H1 (cell line): ENCODE measurements at regions not wholly inside any gene's neighbourhood (a gene's known extent, or its start where the extent isn't known, plus 50 kb on each side); places are given as distances from the start of the nearest gene placed in this dataset.

ENCODE experiments used
- CTCF ChIA-PET: fragments of 300-600 bp; sonication (Branson Sonifier 250); formaldehyde crosslinking; loops from one replicate; lab custom pipeline; 2021; ENCODE audit not compliant: partially characterized antibody; lab: Charles Lee
- POLR2A ChIA-PET: fragments of 300-600 bp; sonication (Branson Sonifier 250); formaldehyde crosslinking; loops from one replicate; lab custom pipeline; 2021; ENCODE audit warnings: inconsistent platforms; ENCODE audit not compliant: partially characterized antibody; lab: Charles Lee
- DNase-seq, 2 experiments: peaks; one replicate each; pipeline versions ENCODE4 v3.0.0 to v3.0.0-alpha.2; 2010 to 2022; ENCODE audit warnings: low spot score in 2 of 2, low read depth in 1 of 2, mixed read lengths in 1 of 2
- FAIRE-seq: peaks from 2 replicates; lab custom pipeline; 2011; peaks lifted over from hg19 to GRCh38; lab: Jason Lieb, UNC
- H2AFZ ChIP-seq: 2 replicates; pipeline ENCODE4 v1.8.1; 2012; ENCODE audit warnings: low read length, inconsistent platforms
- H2AK5ac ChIP-seq: 2 replicates; pipeline ENCODE4 v1.6.1; 2013; ENCODE audit warnings: low read depth, low read length
- H2BK120ac ChIP-seq: replicated peaks from 2 replicates; pipeline ENCODE3; 2013; ENCODE audit warnings: low read depth, low read length, inconsistent platforms
- H2BK12ac ChIP-seq: 2 replicates; pipeline ENCODE4 v1.6.1; 2013; ENCODE audit warnings: low read depth, low read length
- H2BK15ac ChIP-seq: 2 replicates; pipeline ENCODE4 v1.6.1; 2013; ENCODE audit warnings: low read length
- H2BK20ac ChIP-seq: 2 replicates; pipeline ENCODE4 v1.6.1; 2013; ENCODE audit warnings: low read length
- H2BK5ac ChIP-seq: 2 replicates; pipeline ENCODE4 v1.6.1; 2013; ENCODE audit warnings: low read depth, low read length
- H3K14ac ChIP-seq: 2 replicates; pipeline ENCODE4 v1.6.1; 2013; ENCODE audit warnings: inconsistent platforms; ENCODE audit not compliant: insufficient read length
- H3K18ac ChIP-seq: 2 replicates; pipeline ENCODE4 v1.6.1; 2013; ENCODE audit warnings: low read length; ENCODE audit errors: extremely low read depth
- H3K23ac ChIP-seq: 2 replicates; pipeline ENCODE4 v1.6.1; 2013; ENCODE audit warnings: inconsistent platforms; ENCODE audit not compliant: insufficient read length
- H3K23me2 ChIP-seq: 2 replicates; pipeline ENCODE4 v1.6.1; 2013; ENCODE audit warnings: low read depth, low read length
- H3K27ac ChIP-seq: 2 replicates; pipeline ENCODE4 v1.6.1; 2011; ENCODE audit warnings: low read depth, low read length, inconsistent platforms
- H3K27me3 ChIP-seq, 4 experiments: replicated peaks in 1 of 4; 1 replicate in 1 of 4; 2 replicates in 3 of 4; pipeline versions ENCODE4 v1.6.1 to v1.8.1; 2011 to 2013; ENCODE audit warnings: low read length in 3 of 4, mild to moderate bottlenecking in 3 of 4, inconsistent platforms in 2 of 4, mixed read lengths in 2 of 4, moderate library complexity in 1 of 4; ENCODE audit not compliant: control insufficient read depth in 3 of 4, insufficient read depth in 3 of 4; ENCODE audit errors: extremely low read depth in 1 of 4
- H3K36me3 ChIP-seq, 4 experiments: 2 replicates each; pipeline versions ENCODE4 v1.6.1 to v1.8.1; 2011 to 2013; ENCODE audit warnings: mild to moderate bottlenecking in 4 of 4, low read length in 3 of 4, moderate library complexity in 2 of 4, control low read depth in 1 of 4, inconsistent platforms in 1 of 4; ENCODE audit not compliant: insufficient read depth in 4 of 4, control insufficient read depth in 2 of 4
- H3K4ac ChIP-seq: replicated peaks from 2 replicates; pipeline ENCODE3; 2013; ENCODE audit warnings: low read length, low read depth, mixed read lengths, inconsistent platforms; ENCODE audit not compliant: insufficient read length
- H3K4me1 ChIP-seq, 4 experiments: replicated peaks in 1 of 4; 1 replicate in 1 of 4; 2 replicates in 3 of 4; pipeline versions ENCODE4 v1.6.1 to v1.8.1; 2011 to 2013; ENCODE audit warnings: low read length in 3 of 4, inconsistent platforms in 2 of 4, mixed read lengths in 1 of 4; ENCODE audit not compliant: insufficient read depth in 4 of 4, control insufficient read depth in 3 of 4
- H3K4me2 ChIP-seq, 2 experiments: 2 replicates each; pipeline versions ENCODE4 v1.6.1 to v1.8.1; 2011 to 2013; ENCODE audit warnings: low read depth in 2 of 2, low read length in 2 of 2, control low read depth in 1 of 2, inconsistent platforms in 1 of 2, mild to moderate bottlenecking in 1 of 2; ENCODE audit not compliant: insufficient read depth in 1 of 2
- H3K4me3 ChIP-seq, 4 experiments: fragments of 200-600, 300-600 bp in 1 of 4; sonication (generic), shearing (Covaris generic), sonication (Bioruptor Twin) in 1 of 4; 2 replicates each; pipeline versions ENCODE4 v1.5.1 to v1.8.1; 2011 to 2016; ENCODE audit warnings: low read length in 4 of 4, low read depth in 3 of 4, control low read depth in 2 of 4, inconsistent platforms in 2 of 4, mild to moderate bottlenecking in 2 of 4, mixed read lengths in 1 of 4, moderate library complexity in 1 of 4; ENCODE audit not compliant: insufficient read depth in 2 of 4; ENCODE audit errors: extremely low read depth in 1 of 4
- H3K56ac ChIP-seq: replicated peaks from 2 replicates; pipeline ENCODE3; 2013; ENCODE audit warnings: low read depth, mild to moderate bottlenecking, mixed read lengths, low read length, inconsistent platforms; ENCODE audit not compliant: insufficient read length
- H3K79me1 ChIP-seq: 2 replicates; pipeline ENCODE4 v1.6.1; 2013; ENCODE audit warnings: low read depth, low read length, control low read depth
- H3K79me2 ChIP-seq, 2 experiments: 2 replicates each; pipeline versions ENCODE4 v1.6.1 to v1.8.1; 2012 to 2013; ENCODE audit warnings: low read length in 2 of 2, mild to moderate bottlenecking in 2 of 2, inconsistent platforms in 1 of 2; ENCODE audit not compliant: insufficient read depth in 2 of 2, control insufficient read depth in 1 of 2
- H3K9ac ChIP-seq, 4 experiments: replicated peaks in 1 of 4; 1 replicate in 1 of 4; 2 replicates in 3 of 4; pipeline versions ENCODE4 v1.6.1 to v1.8.1; 2011 to 2013; ENCODE audit warnings: low read depth in 3 of 4, low read length in 3 of 4, control low read depth in 2 of 4, mild to moderate bottlenecking in 2 of 4, moderate library complexity in 2 of 4, inconsistent platforms in 1 of 4; ENCODE audit errors: extremely low read depth in 1 of 4
- H3K9me3 ChIP-seq, 2 experiments: 2 replicates each; pipeline versions ENCODE4 v1.6.1 to v1.8.1; 2012 to 2013; ENCODE audit warnings: mild to moderate bottlenecking in 2 of 2, moderate library complexity in 2 of 2, control low read depth in 1 of 2, inconsistent platforms in 1 of 2, low read depth in 1 of 2, low read length in 1 of 2, mixed read lengths in 1 of 2; ENCODE audit not compliant: insufficient read depth in 2 of 2
- H4K20me1 ChIP-seq, 2 experiments: replicated peaks in 1 of 2; 2 replicates each; pipeline versions ENCODE3 to v1.8.1; 2011 to 2013; ENCODE audit warnings: inconsistent platforms in 2 of 2, low read length in 2 of 2, mild to moderate bottlenecking in 1 of 2; ENCODE audit not compliant: insufficient read depth in 2 of 2, control insufficient read depth in 1 of 2
- H4K5ac ChIP-seq: 2 replicates; pipeline ENCODE4 v1.6.1; 2013; ENCODE audit warnings: low read length, low read depth, mixed read lengths, inconsistent platforms; ENCODE audit not compliant: insufficient read length
- H4K8ac ChIP-seq: 2 replicates; pipeline ENCODE4 v1.8.0; 2013; ENCODE audit warnings: mild to moderate bottlenecking, moderate library complexity, low read length, inconsistent platforms; ENCODE audit not compliant: insufficient read depth; ENCODE audit errors: extremely low read depth
- H4K91ac ChIP-seq: replicated peaks from 2 replicates; pipeline ENCODE3; 2013; ENCODE audit warnings: low read length, mixed read lengths, inconsistent platforms; ENCODE audit not compliant: insufficient read length
- BACH1 ChIP-seq: IDR thresholded peaks from 2 replicates; pipeline ENCODE4 v1.6.1; 2012; ENCODE audit warnings: low read length, improper control_type of control experiment
- BCL11A ChIP-seq, 2 experiments: IDR thresholded peaks; one replicate each; pipeline ENCODE4 v1.6.1; 2011; ENCODE audit warnings: low read depth in 2 of 2, low read length in 2 of 2, mild to moderate bottlenecking in 2 of 2
- EGR1 ChIP-seq: IDR thresholded peaks from 2 replicates; pipeline ENCODE4 v1.6.1; 2011; ENCODE audit warnings: low read depth, low read length, borderline replicate concordance
- POLR2A ChIP-seq, 2 experiments: IDR thresholded peaks; 1 replicate in 1 of 2; 2 replicates in 1 of 2; pipeline ENCODE4 v1.6.1; 2011; ENCODE audit warnings: low read depth in 2 of 2, low read length in 2 of 2, mild to moderate bottlenecking in 2 of 2; ENCODE audit errors: control extremely low read depth in 1 of 2
- RXRA ChIP-seq: IDR thresholded peaks from 2 replicates; pipeline ENCODE4 v1.6.1; 2011; ENCODE audit warnings: low read depth, mild to moderate bottlenecking, low read length, moderate library complexity; ENCODE audit not compliant: insufficient read depth
- SAP30 ChIP-seq: fragments of 300-600 bp; sonication (generic); IDR thresholded peaks from 2 replicates; pipeline ENCODE4 v1.7.1; 2012; ENCODE audit warnings: low read length, moderate library complexity, mild to moderate bottlenecking, inconsistent platforms; ENCODE audit not compliant: insufficient read depth, insufficient replicate concordance
- SIX5 ChIP-seq: IDR thresholded peaks from 2 replicates; pipeline ENCODE4 v1.6.1; 2011; ENCODE audit warnings: mild to moderate bottlenecking, low read depth, low read length
- SRF ChIP-seq: IDR thresholded peaks from 2 replicates; pipeline ENCODE4 v1.6.1; 2011; ENCODE audit warnings: mild to moderate bottlenecking, low read depth, low read length, moderate library complexity

DNA sequence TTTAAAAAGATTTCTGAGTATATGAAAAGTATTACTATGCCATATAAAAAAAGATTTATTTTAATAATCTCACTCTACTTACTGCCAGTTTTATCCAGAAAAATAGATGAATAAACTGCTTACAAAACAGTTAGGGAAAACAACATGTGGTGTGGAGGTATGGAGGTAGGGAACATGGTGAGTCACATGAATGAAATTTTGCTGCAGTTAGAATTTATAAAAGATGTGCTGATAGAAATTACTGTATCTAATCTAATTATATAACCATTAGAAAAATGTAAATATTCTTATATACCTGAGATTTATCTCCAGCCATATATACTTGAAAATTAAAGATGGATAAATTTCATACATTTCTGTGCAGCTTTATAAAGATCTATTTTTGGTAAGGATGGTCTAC lies 184.0 kb upstream of the ANK2 start:
- Histone ChIP-seq H3K79me1 (peaks cover 2% of the 10 kb centered on the region; the same call in 1 of the 2 replicates), H2BK120ac (no peak overlapping the region), H3K27me3 (no peaks in the 10 kb centered on the region), H3K4me3 (no peak overlapping the region), H3K18ac (no peak overlapping the region), H3K36me3 (no peaks in the 10 kb centered on the region), H3K23me2 (no peaks in the 10 kb centered on the region; the same call in 1 of the 2 replicates), H2AK5ac (no peak overlapping the region), H4K91ac (no peak overlapping the region), H4K20me1 (no peaks in the 10 kb centered on the region), H3K9ac (no peak overlapping the region), H3K4me1 (peaks cover 0 to 10% (median 4%) of the 10 kb centered on the region in 4 experiments; a peak in 5 of 7 replicates), H4K8ac (no peak overlapping the region), H3K14ac (no peak overlapping the region), H3K4me2 (no peak overlapping the region), H4K5ac (no peak overlapping the region), H2BK12ac (no peak overlapping the region), H2BK15ac (no peak overlapping the region), H3K56ac (no peak overlapping the region), H2BK5ac (no peak overlapping the region), H3K9me3 (no peaks in the 10 kb centered on the region), H2AFZ (no peak overlapping the region), H3K27ac (no peak overlapping the region), H3K23ac (no peak overlapping the region), H2BK20ac (no peak overlapping the region), H3K4ac (no peak overlapping the region), H3K79me2 (peaks cover 0 to 8% of the 10 kb centered on the region in 2 experiments; a peak in 1 of 4 replicates)
- TF ChIP-seq BCL11A (IDR thresholded peaks at IDR 0.05; ENCODE audit: low read depth in 2 of 2, low read length in 2 of 2) (no peak), SAP30 (no peak), RXRA (no peak), SRF (no peak), BACH1 (no peak), SIX5 (no peak), POLR2A (IDR thresholded peaks at IDR 0.05; ENCODE audit: control extremely low read depth in 1 of 2, low read depth in 2 of 2, low read length in 2 of 2) (no peak), EGR1 (no peak)
- no peak for DNase-seq
- FAIRE-seq = no peak
- ChIA-PET POLR2A (interaction anchor here (1.0 to 2.0 kb wide), 2 partner anchors 17 to 30 kb away, joined by 4 read pairs; no protein-coding TSS in a partner anchor), CTCF (interaction anchor here (1.0 to 1.1 kb wide), 2 partner anchors 10 to 16 kb away, joined by 3 to 4 read pairs; no protein-coding TSS in a partner anchor)
